ENCODE measurements at regions not wholly inside any gene's neighbourhood (a gene's known extent, or its start where the extent isn't known, plus 50 kb on each side); places are given as distances from the start of the nearest gene placed in this dataset.
A peak's percentile ranks its signal among the peaks of the same experiment; 100 is the strongest.

- Mint-ChIP-seq H3K36me3 (no peaks in the 10 kb centered on the region), H3K9me3 (peaks cover 0 to 4% (median 1%) of the 10 kb centered on the region in 7 donors), H3K4me3 (no peak overlapping the region), H3K27ac (no peak overlapping the region), H3K4me1 (no peaks in the 10 kb centered on the region), H3K27me3 (no peaks in the 10 kb centered on the region)
- H3K4me1 ChIP-seq (ENCODE audit: control insufficient read depth, insufficient read depth, low read length, poor library complexity, severe bottlenecking): no peaks in the 10 kb centered on the region
- no peaks in the 10 kb centered on the region for H3K27me3 ChIP-seq (ENCODE audit: control insufficient read depth, insufficient read depth, low read length)
- H3K27ac ChIP-seq (ENCODE audit: insufficient read depth, low read length, poor library complexity, severe bottlenecking): no peak overlapping the region
- no peaks in the 10 kb centered on the region for H3K36me3 ChIP-seq (ENCODE audit: control insufficient read depth, insufficient read depth, low read length)
- DNase-seq (no peak), ATAC-seq (ENCODE audit: low read depth in 2 of 2) (no peak)
- H3K4me3 ChIP-seq (ENCODE audit: low read depth, low read length): no peak overlapping the region
- no peaks in the 10 kb centered on the region for H3K9me3 ChIP-seq (ENCODE audit: control insufficient read depth in 2 of 2, low read length in 2 of 2)
Measured at GRCh38 chr12:126784328-126784921, 1482.5 kb upstream of the TMEM132C start.

GRCh38 chr12:126789963-126790362, 1477.0 kb upstream of the TMEM132C start:
- no peak overlapping the region for H3K27ac ChIP-seq (ENCODE audit: insufficient read depth, low read length, poor library complexity, severe bottlenecking)
- Mint-ChIP-seq H3K27ac (no peak overlapping the region), H3K9me3 (peaks cover 0 to 9% (median 1%) of the 10 kb centered on the region in 7 donors), H3K27me3 (no peaks in the 10 kb centered on the region), H3K4me1 (no peaks in the 10 kb centered on the region), H3K4me3 (no peak overlapping the region), H3K36me3 (no peaks in the 10 kb centered on the region)
- no peak for DNase-seq
- no peaks in the 10 kb centered on the region for H3K27me3 ChIP-seq (ENCODE audit: control insufficient read depth, insufficient read depth, low read length)
- H3K36me3 ChIP-seq (ENCODE audit: control insufficient read depth, insufficient read depth, low read length): no peaks in the 10 kb centered on the region
- H3K4me1 ChIP-seq (ENCODE audit: control insufficient read depth, insufficient read depth, low read length, poor library complexity, severe bottlenecking): no peaks in the 10 kb centered on the region
- no peak overlapping the region for H3K4me3 ChIP-seq (ENCODE audit: low read depth, low read length)
- no peak for ATAC-seq (ENCODE audit: low read depth in 2 of 2)
- no peaks in the 10 kb centered on the region for H3K9me3 ChIP-seq (ENCODE audit: control insufficient read depth in 2 of 2, low read length in 2 of 2)

DNA sequence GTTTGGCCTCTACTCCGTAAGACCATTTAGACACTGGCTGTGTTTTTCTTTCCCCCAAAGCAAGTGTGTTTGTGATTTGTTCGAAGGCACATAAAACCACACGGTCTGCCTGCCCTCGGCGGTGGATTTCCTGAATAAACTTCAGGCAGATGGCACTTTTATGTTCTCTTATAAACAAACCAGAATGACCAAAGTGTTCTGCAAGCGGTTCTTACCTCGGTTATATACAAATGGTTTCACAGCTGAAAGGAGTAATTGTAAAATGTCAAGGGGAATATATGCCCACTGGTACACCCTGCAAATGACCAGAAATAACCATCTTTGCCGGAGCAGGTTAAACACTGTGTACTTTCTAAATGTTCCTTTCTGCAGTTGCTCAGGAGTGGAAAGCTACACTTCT, 1475.8 kb upstream of the TMEM132C start:
- DNase-seq: no peak
- Mint-ChIP-seq H3K27ac (no peak overlapping the region), H3K36me3 (no peaks in the 10 kb centered on the region), H3K27me3 (no peaks in the 10 kb centered on the region), H3K4me1 (no peaks in the 10 kb centered on the region), H3K9me3 (peaks cover 0 to 9% (median 1%) of the 10 kb centered on the region in 7 donors), H3K4me3 (no peak overlapping the region)
- no peaks in the 10 kb centered on the region for H3K9me3 ChIP-seq (ENCODE audit: control insufficient read depth in 2 of 2, low read length in 2 of 2)
- no peak overlapping the region for H3K4me3 ChIP-seq (ENCODE audit: low read depth, low read length)
- H3K4me1 ChIP-seq (ENCODE audit: control insufficient read depth, insufficient read depth, low read length, poor library complexity, severe bottlenecking): no peaks in the 10 kb centered on the region
- H3K27me3 ChIP-seq (ENCODE audit: control insufficient read depth, insufficient read depth, low read length): no peaks in the 10 kb centered on the region
- no peak for ATAC-seq (ENCODE audit: low read depth in 2 of 2)
- H3K27ac ChIP-seq (ENCODE audit: insufficient read depth, low read length, poor library complexity, severe bottlenecking): no peak overlapping the region
- H3K36me3 ChIP-seq (ENCODE audit: control insufficient read depth, insufficient read depth, low read length): no peaks in the 10 kb centered on the region

DNA sequence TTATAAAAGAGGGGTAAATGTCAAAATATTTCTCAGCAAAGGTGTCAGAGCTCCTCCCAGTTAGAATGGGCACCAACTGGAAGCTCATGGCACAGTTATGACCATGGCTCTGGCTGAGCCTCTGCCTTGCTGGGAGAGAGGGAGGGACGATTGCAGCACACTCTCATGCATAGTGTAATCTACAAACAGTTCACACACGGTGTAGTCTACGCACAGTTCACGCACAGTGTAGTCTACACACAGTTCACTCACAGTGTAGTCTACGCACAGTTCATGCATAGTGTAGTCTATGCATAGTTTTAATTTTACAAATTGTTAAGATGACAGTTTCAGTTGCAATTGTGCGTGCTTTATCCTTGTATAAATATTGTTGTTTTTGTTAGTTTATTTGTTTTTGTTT, 1474.6 kb upstream of the TMEM132C start:
- no peak for DNase-seq
- Histone ChIP-seq H3K27me3 (ENCODE audit: control insufficient read depth, insufficient read depth, low read length) (no peaks in the 10 kb centered on the region), H3K36me3 (ENCODE audit: control insufficient read depth, insufficient read depth, low read length) (no peaks in the 10 kb centered on the region), H3K27ac (ENCODE audit: insufficient read depth, low read length, poor library complexity, severe bottlenecking) (no peak overlapping the region), H3K4me3 (ENCODE audit: low read depth, low read length) (no peak overlapping the region), H3K4me1 (ENCODE audit: control insufficient read depth, insufficient read depth, low read length, poor library complexity, severe bottlenecking) (no peaks in the 10 kb centered on the region), H3K9me3 (ENCODE audit: control insufficient read depth in 2 of 2, low read length in 2 of 2) (no peaks in the 10 kb centered on the region)
- ATAC-seq (ENCODE audit: low read depth in 2 of 2): no peak
- Mint-ChIP-seq H3K4me1 (no peaks in the 10 kb centered on the region), H3K4me3 (no peak overlapping the region), H3K36me3 (no peaks in the 10 kb centered on the region), H3K9me3 (peaks cover 0 to 4% (median 1%) of the 10 kb centered on the region in 7 donors), H3K27me3 (no peaks in the 10 kb centered on the region), H3K27ac (no peak overlapping the region)

- no peak for ATAC-seq (ENCODE audit: low read depth in 2 of 2)
- no peak overlapping the region for H3K27ac ChIP-seq (ENCODE audit: insufficient read depth, low read length, poor library complexity, severe bottlenecking)
- Mint-ChIP-seq H3K27ac (no peak overlapping the region), H3K9me3 (peaks cover 0 to 3% (median 0%) of the 10 kb centered on the region in 7 donors), H3K36me3 (no peaks in the 10 kb centered on the region), H3K4me1 (no peaks in the 10 kb centered on the region), H3K4me3 (no peak overlapping the region), H3K27me3 (no peaks in the 10 kb centered on the region)
- no peaks in the 10 kb centered on the region for H3K9me3 ChIP-seq (ENCODE audit: control insufficient read depth in 2 of 2, low read length in 2 of 2)
- H3K4me1 ChIP-seq (ENCODE audit: control insufficient read depth, insufficient read depth, low read length, poor library complexity, severe bottlenecking): no peaks in the 10 kb centered on the region
- no peaks in the 10 kb centered on the region for H3K36me3 ChIP-seq (ENCODE audit: control insufficient read depth, insufficient read depth, low read length)
- H3K4me3 ChIP-seq (ENCODE audit: low read depth, low read length): no peak overlapping the region
- DNase-seq: no peak
- H3K27me3 ChIP-seq (ENCODE audit: control insufficient read depth, insufficient read depth, low read length): no peaks in the 10 kb centered on the region
Measured at GRCh38 chr12:126797525-126797924, 1469.4 kb upstream of the TMEM132C start.

- H3K36me3 ChIP-seq (ENCODE audit: control insufficient read depth, insufficient read depth, low read length): no peaks in the 10 kb centered on the region
- peaks cover 0 to 3% (median 0%) of the 10 kb centered on the region in 7 donors for H3K9me3 Mint-ChIP-seq
- ATAC-seq (ENCODE audit: low read depth in 2 of 2) (no peak), DNase-seq (no peak)
- no peaks in the 10 kb centered on the region for H3K27me3 Mint-ChIP-seq
- no peaks in the 10 kb centered on the region for H3K4me1 ChIP-seq (ENCODE audit: control insufficient read depth, insufficient read depth, low read length, poor library complexity, severe bottlenecking)
- no peak overlapping the region for H3K4me3 ChIP-seq (ENCODE audit: low read depth, low read length)
- no peaks in the 10 kb centered on the region for H3K27me3 ChIP-seq (ENCODE audit: control insufficient read depth, insufficient read depth, low read length)
- H3K4me1 Mint-ChIP-seq: no peaks in the 10 kb centered on the region
- no peaks in the 10 kb centered on the region for H3K9me3 ChIP-seq (ENCODE audit: control insufficient read depth in 2 of 2, low read length in 2 of 2)
- no peak overlapping the region for H3K27ac ChIP-seq (ENCODE audit: insufficient read depth, low read length, poor library complexity, severe bottlenecking)
- no peaks in the 10 kb centered on the region for H3K36me3 Mint-ChIP-seq
- H3K27ac Mint-ChIP-seq: no peak overlapping the region
- no peak overlapping the region for H3K4me3 Mint-ChIP-seq
Measured at GRCh38 chr12:126798449-126798848, 1468.5 kb upstream of the TMEM132C start.

DNA sequence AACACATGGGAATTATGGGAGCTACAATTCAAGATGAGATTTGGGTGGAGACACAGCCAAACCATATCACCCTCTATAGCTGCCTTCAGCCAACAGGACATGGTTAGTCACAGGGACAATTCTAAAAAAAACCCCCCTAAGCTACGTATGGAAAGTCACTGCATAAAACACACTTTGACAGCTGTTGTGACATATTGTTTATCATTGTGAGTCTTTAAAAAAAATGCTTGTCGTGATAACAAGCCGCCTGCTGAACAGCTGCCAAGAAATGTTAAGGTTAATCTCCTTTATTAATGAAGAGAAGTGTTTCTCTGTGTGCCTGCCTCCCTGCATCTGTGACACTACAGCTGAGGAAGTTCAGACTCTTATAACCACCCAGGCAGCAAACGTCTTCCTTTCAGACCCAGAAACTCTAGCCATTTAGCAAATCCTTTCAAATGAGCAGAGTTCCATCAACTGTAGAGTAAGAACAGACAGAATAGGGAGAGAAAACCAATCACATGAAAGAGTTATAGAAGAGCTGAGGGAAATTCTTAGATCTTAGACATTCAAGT, 1459.6 kb upstream of the TMEM132C start:
- peak overlapping the region in 1 of 3 donors; percentile 64 for H3K27ac Mint-ChIP-seq
- H3K9me3 ChIP-seq (ENCODE audit: control insufficient read depth in 2 of 2, low read length in 2 of 2): no peaks in the 10 kb centered on the region
- no peak overlapping the region for H3K4me3 ChIP-seq (ENCODE audit: low read depth, low read length)
- no peak for ATAC-seq (ENCODE audit: low read depth in 2 of 2)
- H3K4me1 Mint-ChIP-seq: no peaks in the 10 kb centered on the region
- no peak overlapping the region for H3K27ac ChIP-seq (ENCODE audit: insufficient read depth, low read length, poor library complexity, severe bottlenecking)
- H3K36me3 Mint-ChIP-seq: no peaks in the 10 kb centered on the region
- no peaks in the 10 kb centered on the region for H3K27me3 ChIP-seq (ENCODE audit: control insufficient read depth, insufficient read depth, low read length)
- DNase-seq: no peak
- peaks cover 0 to 4% (median 1%) of the 10 kb centered on the region in 7 donors for H3K9me3 Mint-ChIP-seq
- H3K4me3 Mint-ChIP-seq: no peak overlapping the region
- H3K36me3 ChIP-seq (ENCODE audit: control insufficient read depth, insufficient read depth, low read length): no peaks in the 10 kb centered on the region
- H3K4me1 ChIP-seq (ENCODE audit: control insufficient read depth, insufficient read depth, low read length, poor library complexity, severe bottlenecking): no peaks in the 10 kb centered on the region
- no peaks in the 10 kb centered on the region for H3K27me3 Mint-ChIP-seq

- Mint-ChIP-seq H3K27me3 (no peaks in the 10 kb centered on the region), H3K27ac (peak overlapping the region in 1 of 3 donors; percentile 33), H3K4me3 (no peak overlapping the region), H3K4me1 (no peaks in the 10 kb centered on the region), H3K36me3 (no peaks in the 10 kb centered on the region), H3K9me3 (peaks cover 0 to 6% (median 4%) of the 10 kb centered on the region in 7 donors)
- Histone ChIP-seq H3K9me3 (ENCODE audit: control insufficient read depth in 2 of 2, low read length in 2 of 2) (no peaks in the 10 kb centered on the region), H3K27ac (ENCODE audit: insufficient read depth, low read length, poor library complexity, severe bottlenecking) (no peak overlapping the region), H3K36me3 (ENCODE audit: control insufficient read depth, insufficient read depth, low read length) (no peaks in the 10 kb centered on the region), H3K4me3 (ENCODE audit: low read depth, low read length) (no peak overlapping the region), H3K4me1 (ENCODE audit: control insufficient read depth, insufficient read depth, low read length, poor library complexity, severe bottlenecking) (no peaks in the 10 kb centered on the region), H3K27me3 (ENCODE audit: control insufficient read depth, insufficient read depth, low read length) (no peaks in the 10 kb centered on the region)
- ATAC-seq (ENCODE audit: low read depth in 2 of 2) (no peak), DNase-seq (no peak)
Measured at GRCh38 chr12:126811391-126811790, 1455.6 kb upstream of the TMEM132C start.
